ENCODE measurements at regions not wholly inside any gene's neighbourhood (a gene's known extent, or its start where the extent isn't known, plus 50 kb on each side); places are given as distances from the start of the nearest gene placed in this dataset.
"Not testable (repeated sequence)": the region's sequence is repeated elsewhere in the genome, so short reads cannot be mapped to it uniquely, and the experiment has no call there.

DNA sequence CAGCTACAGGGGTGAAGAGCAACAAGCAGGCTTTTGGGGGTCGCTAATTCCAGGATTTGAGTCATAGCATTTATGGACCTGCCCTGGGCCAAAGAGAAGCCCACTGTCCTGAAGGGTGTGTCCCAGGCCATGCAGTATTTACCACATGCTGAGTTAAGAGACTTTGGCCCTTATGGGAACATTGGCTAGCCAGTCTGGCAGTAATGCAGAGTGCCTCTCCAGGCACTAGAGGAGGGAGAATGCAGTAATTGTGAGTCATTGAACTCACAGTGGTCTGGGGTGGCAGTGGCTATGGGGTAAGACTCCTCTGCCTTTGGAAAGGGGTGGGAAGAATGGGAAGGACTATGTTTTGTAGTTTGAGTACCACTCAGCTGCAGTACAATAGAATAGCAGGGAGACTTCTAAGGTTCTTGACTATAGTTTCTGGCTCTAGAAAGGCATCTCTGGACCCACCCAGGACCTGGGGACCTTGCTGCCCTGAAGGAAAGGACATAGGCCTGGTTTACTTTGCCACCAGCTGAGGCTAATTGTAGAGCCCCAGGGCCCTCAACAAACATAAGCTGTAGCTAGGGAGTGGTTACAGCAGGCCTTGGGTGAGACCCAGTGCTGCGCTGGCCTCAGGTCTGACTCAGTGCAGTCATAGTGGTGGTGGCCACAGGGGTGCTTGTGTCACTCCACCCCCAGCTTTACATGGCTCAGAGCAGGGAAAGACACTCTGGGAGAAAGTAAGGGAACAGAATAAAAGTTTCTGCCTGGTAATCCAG lies 520.9 kb downstream of the HTR1B start:
- no peak for DNase-seq

DNA sequence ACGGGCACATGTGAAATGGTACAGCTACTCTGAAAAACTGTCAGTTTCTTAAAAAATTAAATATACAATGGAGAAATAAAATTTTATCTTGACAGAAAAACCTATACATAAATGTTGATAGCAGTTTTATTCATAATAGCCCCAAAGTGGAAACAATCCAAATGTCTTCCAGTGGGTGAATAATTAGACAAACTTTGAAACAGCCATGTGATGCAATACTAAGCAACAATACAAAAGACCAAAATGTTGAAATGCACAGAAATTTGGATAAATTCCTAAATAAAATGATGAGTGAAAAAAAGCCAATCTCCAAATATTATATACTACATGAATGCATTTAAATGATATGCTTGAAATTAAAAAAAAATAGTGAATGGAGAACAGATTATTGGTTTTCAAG lies 523.1 kb downstream of the HTR1B start:
- no peak for DNase-seq

DNA sequence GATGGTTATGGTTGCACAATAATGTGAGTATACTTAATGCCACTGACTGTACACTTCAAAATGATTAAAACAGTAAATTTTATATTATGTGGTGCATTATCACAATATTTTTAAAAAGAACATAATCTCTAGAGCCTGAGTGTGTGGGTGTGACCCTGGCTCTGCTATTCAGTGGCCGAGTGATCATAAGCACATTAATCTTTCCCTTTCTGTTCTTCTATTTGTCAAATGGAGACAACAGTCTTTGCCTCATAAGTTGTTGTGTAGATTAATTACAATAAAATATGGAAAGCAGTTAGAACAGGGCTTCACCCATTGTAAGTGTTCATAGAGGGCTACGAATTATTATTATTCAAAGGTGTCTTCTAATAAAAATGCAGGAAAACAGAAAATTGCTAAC lies 548.6 kb downstream of the HTR1B start:
- DNase-seq, result no peak

DNA sequence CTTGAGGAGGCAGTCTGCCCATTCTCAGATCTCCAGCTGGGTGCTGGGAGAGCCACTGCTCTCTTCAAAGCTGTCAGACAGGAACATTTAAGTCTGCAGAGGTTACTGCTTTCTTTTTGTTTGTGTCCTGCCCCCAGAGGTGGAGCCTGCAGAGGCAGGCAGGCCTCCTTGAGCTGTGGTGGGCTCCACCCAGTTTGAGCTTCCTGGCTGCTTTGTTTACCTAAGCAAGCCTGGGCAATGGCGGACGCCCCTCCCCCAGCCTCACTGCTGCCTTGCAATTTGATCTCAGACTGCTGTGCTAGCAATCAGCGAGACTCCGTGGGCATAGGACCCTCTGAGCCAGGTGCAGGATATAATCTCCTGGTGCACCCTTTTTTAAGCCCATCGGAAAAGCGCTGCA lies 557.8 kb downstream of the HTR1B start:
- DNase-seq, result not testable (repeated sequence)

DNA sequence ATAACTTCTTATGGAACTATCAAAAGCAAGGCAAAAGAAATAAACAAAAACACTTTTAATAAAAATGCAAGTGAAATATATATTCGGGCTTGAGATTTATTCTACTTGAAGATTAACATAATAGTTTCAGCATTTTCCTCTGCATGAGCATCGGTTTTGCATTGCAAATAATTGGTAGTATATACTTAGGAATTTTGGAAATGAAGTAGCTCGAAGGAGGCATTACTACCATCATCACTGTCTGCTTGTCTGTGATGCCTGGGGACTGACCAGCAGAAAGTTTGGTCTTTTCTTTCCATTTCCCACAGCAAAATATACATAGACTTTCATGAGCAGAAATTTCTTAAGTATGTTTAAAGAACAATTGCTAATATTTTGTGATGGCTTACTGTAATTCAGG lies 570.7 kb downstream of the HTR1B start:
- no peak for DNase-seq

DNA sequence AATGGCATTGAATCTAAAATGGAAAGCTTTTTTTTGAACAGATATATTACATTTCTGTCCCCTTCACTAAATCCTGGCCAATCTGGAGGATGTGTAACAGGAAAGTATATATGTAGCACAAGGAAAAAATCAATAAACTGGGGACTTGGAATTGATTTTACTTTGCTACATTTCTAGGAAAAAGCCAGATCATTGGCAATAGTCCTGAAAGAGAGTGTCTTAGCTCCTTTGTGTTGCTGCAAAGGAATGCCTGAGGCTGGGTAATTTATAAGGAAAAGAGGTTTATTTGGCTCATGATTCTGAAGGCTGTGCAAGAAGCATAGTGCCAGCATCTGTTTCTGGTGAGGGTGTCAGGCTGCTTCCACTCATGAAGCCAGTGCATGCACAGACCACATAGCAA lies 574.9 kb downstream of the HTR1B start:
- DNase-seq, result no peak

DNA sequence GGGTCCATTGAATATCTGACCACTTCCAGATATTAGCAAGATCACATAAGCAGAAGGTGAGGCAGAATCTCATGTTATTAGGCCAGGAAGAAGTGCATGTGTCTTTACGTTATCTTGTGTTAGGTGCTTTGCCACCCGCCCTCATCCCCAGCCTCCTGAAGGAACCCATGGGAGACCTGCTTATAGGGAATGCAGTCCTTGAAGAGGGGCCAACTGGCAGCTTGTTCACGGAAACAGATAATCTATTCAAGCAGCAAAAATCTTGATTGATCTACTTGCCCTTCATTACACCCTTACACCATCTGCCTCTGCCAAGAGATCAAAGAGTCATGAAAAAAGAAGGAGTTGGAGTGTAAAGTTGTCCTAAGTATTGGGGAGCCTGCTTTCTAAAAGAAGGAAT lies 576.4 kb downstream of the HTR1B start:
- DNase-seq, result peak; percentile 43

DNA sequence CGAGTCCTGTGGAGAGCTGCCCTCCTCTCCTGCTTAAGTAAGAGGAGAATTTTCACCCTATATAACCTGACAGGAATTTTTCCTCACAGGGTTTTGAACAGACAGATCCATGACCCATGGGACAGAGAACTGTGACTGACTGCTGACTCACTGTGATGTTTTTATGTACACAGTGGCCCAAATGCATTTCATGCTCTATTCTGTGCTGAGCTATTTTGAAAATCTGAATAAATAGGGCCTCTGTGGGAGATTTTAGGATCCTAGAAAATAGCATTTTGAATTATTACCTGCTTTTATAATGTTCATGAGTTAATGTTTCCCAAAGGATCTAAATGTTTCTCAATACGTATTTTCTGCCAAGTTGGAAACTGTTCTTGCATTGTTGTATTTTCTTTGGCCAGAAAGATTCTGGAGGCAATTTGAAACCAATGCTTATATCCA lies 577.4 kb downstream of the HTR1B start:
- DNase-seq, result no peak

DNA sequence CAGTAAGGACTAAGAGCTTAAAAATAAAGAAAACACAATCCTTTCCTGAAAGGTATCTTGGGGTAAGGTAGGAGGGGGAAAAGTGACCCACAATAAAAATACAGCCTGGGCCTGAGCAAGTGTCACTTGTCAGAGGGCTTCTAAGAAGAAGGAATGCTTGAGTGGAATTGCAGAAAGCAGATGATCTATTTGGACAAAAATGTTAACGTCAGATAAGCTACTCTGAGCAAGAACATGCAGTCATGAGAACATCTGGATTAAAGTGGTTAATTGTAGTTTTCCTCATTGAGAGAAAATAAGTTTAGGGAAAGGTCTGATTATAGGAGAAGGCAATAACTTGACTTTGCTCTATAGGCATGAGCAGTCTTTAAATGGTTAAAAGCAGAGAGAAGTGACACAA lies 581.9 kb downstream of the HTR1B start:
- no peak for DNase-seq

DNA sequence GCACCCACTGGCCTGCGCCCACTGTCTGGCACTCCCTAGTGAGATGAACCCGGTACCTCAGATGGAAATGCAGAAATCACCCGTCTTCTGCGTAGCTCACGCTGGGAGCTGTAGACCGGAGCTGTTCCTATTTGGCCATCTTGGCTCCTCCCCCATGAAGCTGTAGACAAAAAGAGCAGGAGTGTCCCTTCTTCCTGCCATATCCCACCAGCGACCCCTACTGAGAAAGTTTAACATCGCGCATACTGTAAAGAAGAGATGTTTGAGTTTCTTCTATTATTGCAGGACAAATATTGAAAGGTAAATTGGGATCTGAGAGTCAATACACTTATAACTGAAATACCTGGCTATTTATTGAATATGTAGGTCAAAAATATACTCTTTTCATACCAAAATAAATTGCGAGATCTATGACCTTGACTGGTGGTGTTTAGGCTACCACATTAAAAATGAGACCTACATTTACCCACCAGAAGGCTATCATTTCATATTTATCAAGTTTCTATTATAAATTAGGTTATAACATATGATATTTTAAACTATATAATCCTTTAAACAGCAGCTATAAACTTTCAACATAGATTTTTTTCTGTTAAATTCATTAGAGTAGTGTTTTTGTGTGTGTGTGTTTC lies 586.3 kb downstream of the HTR1B start:
- DNase-seq, result no peak

DNA sequence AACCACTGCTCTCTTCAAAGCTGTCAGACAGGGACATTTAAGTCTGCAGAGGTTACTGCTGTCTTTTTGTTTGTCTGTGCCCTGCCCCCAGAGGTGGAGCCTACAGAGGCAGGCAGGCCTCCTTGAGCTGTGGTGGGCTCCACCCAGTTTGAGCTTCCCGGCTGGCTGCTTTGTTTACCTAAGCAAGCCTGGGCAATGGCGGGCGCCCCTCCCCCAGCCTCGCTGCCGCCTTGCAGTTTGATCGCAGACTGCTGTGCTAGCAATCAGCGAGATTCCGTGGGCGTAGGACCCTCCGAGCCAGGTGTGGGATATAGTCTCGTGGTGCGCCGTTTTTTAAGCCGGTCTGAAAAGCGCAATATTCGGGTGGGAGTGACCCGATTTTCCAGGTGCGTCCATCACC lies 586.9 kb downstream of the HTR1B start:
- DNase-seq, result not testable (repeated sequence)

DNA sequence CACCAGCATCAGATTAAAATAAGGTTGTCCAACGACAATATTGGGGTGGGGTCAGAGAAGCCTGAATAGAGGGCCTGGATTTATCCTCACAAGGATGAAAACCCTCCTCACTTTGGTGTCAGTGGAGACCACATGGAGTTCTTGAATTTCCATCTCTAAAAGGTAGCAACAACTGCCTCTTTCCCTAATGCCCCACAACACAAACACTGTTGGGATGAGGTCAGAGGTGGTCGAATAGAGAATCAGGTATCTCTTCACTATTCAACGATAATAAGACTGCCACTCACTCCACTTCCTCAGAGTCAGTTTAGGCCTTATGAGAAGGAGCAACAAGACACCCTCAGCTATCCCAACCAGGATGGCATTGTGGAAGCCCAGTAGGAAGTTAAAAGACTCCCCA lies 596.1 kb downstream of the HTR1B start:
- DNase-seq, result no peak

DNA sequence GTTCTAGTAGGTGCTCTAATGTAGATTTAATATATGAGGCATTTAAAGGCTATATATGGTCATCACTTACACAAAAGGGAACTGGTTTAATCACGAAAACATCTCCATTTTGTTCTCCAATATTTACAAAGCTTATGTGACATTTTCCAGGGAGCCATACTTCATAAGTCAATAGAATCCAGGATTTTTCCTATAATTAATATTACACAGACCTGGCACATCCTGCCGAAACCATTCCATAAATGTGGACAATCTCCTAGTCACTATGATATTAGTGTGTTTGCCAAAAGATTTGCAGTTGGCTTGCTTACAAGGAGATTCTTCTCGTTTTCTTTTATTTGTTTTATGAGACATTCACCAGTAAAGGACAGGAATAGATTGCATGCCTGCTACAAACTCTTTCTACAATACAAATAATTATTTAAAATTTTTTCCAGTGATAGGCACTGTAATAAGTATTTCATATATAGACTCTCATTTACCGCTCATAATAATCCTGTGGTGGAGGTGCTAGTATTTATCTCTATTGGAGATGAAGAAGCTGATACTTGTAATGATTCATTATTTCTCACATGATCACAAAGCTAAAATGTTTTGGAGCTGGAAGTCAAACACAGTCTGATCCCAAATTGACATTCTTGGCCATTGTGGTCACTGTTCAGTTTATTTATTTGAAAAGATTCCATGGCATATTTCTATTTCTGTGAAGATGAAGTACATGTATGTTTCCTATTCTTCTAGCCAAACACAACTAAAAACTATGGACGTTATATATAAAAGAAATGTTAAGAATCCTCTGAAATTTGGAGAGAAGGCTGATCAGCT lies 597.0 kb downstream of the HTR1B start:
- no peak for DNase-seq

DNA sequence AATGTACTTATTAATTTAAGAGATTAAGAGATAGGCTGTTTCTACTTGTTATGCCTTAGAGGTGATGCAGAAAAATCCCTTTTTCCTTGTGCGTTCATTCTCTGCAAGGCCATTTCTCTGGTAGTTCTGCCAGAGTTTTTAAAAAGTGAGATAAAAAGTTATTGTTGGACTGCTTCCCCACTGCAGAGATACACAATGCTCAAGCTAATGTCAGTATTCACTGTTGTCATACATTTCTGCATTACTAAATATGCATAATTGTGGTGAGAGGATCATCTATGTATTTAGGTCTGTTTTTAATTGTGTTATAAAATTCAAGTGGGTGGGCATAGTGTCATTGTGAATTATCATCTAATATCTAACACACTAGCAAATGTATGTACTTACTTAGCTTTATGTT lies 600.4 kb downstream of the HTR1B start:
- DNase-seq, result no peak

DNA sequence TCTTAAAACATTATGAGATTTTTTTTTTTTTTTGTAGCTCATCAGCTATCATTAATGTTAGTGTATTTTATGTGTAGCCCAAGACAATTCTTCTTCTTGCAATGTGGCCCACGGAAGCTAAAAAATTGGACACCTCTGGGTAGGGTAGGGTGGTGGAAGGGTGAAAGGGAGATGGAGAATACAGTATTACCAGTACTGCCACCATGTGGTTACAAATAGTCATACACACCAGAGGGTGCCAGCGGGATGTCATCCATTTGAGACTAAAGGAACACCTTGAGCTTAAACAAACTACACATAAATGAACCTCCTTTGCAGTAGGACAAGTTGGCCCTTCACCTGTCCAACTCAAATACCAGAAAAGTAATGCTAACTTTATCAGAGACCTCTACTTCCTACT lies 601.9 kb downstream of the HTR1B start:
- no peak for DNase-seq

DNA sequence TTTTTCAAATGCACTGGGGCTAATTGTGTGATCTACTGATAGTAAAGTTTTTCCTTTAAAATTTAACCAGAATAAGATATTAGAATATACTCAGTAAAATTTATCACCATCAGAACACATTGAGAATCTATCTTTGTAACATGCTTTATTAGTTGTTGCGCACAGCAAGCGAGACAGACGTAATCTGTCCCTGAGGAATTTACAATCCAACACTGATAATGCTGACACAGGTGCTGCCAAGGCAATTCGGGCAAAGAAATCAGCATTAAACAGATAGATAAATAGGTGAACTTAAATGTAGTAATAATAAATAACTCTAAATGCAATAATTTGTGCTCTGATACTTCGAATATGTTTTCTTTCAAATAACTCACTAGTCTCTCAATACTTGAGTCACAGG lies 607.2 kb downstream of the HTR1B start:
- DNase-seq, result no peak

DNA sequence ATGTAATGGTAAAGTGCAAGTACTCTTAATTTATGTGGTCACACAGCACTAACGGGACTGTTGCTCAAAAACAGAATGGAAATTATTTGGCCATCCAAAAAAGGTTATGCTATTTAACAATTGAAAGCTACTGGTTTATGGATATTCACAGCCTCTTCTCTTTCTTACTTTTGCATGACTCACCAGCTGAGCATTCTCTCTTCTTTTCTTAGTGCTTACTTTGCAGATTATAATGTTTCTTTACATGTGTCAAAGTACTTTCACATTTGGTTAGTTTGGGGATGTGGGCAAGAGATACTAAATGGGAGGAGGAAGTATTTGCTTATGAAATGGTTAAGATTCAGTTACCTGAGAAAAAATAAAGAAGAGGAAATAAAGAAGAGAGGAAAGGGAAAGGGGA lies 610.5 kb downstream of the HTR1B start:
- no peak for DNase-seq

DNA sequence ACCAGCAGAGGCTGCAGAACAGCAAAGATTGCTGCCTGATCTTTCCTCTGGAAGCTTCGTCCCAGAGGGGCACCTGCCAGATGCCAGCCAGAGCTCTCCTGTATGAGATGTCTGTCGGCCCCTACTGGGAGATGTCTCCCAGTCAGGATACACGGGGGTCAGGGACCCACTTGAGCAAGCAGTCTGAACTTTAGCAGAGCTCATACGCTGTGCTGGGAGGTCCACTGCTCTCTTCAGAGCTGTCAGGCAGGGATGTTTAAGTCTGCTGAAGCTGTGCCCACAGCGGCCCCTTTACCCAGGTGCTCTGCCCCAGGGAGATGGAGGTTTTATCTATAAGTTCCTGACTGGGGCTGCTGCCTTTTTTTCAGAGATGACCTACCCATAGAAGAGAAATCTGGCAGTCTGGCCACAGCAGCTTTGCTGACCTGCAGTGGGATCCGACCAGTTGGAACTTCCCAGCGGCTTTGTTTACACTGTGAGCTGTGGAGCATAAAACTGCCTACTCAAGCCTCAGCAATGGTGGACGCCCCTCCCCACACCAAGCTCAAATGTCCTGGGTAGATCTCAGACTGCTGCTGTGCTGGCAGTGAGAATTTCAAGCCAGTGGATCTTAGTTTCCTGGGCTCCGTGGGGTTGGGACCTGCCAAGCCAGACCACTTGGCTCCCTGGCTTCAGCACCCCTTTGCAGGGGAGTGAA lies 613.9 kb downstream of the HTR1B start:
- DNase-seq, result peak; percentile 18

DNA sequence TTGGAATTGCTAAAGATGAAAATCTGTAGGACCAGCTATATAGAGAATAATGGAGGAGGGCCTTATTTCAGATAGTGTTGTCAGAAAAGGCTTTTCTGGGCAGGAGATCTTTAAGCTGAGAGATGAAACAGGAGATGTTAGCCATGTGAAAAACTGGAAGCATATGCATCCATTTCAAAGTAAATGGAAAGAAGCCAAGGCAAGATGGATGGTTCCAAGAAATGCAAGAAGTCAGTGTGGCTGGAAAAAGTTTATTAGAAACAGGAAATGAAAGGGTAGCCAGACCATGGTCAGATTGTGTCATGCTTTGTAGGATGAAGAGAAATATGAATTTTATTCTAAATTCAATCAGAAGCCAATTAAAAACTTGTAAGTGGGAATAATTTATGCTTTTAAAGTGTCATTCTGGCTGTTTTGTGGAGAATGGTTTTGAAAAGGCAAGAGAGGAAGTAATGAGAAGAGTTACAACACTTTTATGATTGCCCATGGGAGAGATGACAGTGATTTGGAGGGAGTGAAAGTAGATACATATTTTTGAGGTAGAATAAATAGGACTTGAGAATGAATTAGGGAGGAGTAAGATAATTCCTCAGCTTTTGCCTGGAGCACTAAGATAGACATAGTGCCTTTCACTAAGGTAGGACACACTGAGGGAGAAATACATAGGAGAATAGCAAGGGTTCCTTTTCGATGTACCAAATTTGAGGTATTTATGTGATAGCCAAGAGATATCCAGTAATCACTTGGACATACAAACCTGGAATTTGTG lies 620.1 kb downstream of the HTR1B start:
- no peak for DNase-seq

DNA sequence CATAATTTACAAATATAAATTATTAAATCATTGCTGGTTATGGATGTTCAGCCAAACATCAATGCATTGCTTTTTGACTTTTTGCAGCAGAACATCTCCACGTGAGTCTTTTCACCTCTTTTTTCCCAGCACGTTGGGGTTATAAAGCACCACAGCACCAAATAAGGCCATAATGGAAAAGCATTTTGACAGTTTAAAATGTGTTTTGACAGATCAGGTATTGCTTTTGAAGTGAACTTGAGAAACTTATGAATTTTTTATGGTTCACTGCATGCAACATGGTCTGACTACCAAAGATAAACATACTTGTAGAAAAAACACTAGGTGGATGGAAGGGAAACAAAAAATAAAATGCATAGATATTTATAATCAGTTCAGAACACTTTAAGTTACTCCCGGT lies 622.4 kb downstream of the HTR1B start:
- DNase-seq, result no peak

DNA sequence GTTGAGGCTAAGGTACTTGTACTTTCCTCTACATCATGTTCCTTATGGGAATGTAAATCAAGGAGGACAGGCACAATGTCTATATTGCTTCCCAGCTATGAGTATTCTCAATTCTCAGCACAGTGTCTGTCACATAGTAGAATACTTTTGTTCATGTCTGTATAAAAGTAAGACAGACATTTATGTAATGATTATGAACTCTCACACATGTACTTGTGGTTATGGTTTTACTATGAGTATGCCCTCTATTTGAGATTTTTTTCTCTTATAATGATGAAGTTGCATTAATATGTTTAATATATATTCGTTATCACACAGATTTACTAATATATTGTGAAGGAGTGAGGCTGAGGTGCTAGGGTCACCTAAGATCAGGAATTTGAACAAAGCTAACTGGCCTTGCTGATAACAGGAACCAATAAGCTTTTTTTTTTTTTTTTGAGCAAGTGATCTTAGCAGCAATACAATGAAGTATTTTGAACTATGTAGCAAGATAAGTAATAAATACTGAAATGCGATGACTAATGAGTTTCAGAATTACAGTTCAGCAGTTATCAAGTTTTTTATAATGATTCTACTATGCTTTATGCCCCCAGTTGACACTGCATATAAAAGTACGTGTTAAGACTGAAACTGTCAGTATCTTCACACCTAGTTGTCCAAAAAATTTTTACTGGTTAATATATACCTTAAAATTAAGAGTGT lies 623.1 kb downstream of the HTR1B start:
- no peak for DNase-seq

DNA sequence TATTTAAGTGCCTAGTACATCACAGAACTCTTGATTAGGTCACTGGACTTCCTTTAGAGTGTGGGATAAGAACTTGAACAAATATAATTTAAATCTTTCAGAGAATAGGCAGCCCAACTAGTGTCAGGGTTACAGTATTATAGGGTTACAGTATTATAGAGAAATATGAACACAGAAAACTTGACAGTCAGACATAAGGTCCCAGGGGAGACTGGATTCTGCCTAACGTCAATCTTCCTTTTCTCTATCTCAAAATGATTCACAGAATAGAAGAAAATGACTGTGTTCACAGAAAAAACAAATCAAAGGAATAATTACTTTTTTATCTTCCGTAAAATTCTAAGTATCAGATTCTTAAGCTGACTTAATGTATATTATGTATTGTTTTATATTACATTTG lies 623.8 kb downstream of the HTR1B start:
- DNase-seq, result no peak

Data from retina (tissue), 1 donor.